HG03066 (cell line): ENCODE measurements at regions not wholly inside any gene's neighbourhood (a gene's known extent, or its start where the extent isn't known, plus 50 kb on each side); places are given as distances from the start of the nearest gene placed in this dataset.

ENCODE experiments used
- ATAC-seq: cut with Tn5 transposase; IDR thresholded peaks from one replicate; pipeline ENCODE4 v1.9.1; 2021; ENCODE audit warnings: low read depth; ENCODE audit not compliant: unreplicated experiment

GRCh38 chr6:15996030-15996429 is 132.9 kb upstream of the MYLIP start:
- no peak for ATAC-seq

DNA sequence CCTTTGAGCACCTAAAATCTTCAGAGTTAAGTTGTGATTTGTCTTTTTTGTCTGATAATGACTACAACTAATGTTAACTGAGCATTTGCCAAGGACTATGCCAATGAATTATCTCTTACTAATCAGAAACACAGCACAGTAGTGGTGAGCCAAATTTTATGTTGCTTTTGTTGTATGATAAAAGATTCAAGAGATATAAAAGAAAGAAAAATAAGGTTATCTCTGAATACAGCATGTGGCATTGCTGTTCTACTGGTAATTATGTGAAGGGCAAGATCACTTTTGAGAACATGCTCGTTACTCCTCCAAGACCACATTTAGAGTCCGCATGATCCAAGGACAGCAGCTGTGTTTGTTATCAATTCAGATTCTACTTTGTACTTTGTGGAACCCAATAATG is 133.4 kb upstream of the MYLIP start:
- ATAC-seq, result no peak

DNA sequence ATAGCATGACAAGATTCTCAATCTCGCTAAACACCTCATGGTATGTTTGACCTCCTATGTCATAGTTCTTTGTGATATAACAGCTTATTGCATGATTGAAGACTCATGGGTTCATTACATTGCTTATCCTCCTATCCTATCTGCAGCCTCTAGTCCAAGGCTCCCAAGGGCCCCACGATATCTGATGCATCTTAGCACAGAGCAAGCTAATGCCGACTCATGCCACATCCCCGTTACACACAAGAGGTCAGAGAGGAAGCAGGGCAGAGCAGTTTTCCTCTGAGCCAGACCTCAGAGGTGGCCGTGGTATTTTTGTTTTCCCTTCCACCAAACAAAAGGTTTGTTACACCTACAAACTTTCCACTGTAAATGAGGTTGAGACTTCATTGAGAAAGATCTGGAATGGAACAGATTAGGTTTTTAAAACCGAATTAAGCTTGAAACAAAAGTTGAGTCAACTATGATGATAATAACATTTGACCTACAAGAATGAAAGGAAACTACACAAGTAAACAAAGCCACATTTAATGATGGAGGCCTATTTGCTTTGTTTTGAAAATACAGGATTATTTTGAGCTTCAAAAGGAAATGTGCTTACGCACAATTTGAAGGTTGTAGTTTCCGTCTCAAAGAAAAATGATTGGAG is 133.9 kb upstream of the MYLIP start:
- ATAC-seq, result no peak

DNA sequence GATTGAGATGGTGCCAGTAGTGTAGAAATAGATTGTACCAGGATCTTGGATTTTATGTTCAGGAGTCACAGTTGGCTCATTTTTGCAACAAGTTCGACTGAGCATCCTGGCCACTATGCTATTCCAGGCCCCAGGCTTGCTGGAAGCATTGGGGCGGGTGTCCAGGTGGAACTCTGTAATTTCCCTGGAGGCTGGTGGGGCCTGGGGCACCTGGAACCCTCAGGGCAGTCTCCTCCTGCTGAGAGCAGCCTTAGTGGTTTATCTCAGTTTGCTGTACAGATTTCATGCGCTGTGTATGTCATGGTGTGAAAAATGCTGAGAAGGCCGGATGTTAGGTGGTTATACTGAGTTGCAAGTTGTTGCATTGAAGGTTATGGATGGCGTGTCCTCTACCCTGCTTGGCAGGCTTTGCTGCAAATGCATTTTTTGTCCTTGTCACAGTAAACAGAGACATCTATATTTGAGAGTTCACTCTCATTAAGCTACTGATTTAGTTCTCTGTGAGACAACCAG is 135.1 kb upstream of the MYLIP start:
- ATAC-seq, result no peak

GRCh38 chr6:15990179-15990578 is 138.7 kb upstream of the MYLIP start:
- no peak for ATAC-seq

GRCh38 chr6:15989397-15989796 is 139.5 kb upstream of the MYLIP start:
- no peak for ATAC-seq

GRCh38 chr6:15987569-15987968 is 141.3 kb upstream of the MYLIP start:
- ATAC-seq, result no peak

DNA sequence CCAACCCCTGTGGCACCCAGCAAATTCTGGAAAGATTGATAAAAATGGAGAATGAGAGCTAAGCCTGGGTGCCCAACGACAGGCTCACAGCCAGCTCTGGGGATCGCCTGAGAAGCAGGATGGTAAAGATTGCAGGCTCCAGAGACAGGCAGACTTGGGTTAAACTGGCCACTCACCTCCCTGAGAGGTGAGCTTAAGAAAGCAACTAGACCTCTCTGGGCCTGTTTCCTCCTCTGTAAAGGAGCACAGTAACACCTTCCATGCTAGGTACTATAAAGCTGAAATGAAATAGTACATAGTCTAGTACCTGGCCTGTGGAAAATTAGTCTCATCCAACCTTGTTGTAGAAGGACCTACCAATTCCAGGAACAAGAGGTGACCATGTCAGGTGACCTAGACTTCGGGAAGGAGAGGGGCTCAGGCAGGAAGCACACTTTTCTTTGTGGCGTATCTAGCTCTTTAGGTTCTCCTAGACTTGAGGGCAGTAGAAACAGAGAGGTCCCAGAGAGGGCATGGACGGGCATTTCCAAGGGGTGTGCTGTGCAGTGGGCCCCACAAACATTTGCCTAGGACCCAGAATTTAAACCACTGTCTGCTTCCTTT is 142.8 kb upstream of the MYLIP start:
- ATAC-seq, result no peak

- no peak for ATAC-seq
Measured at GRCh38 chr6:15985379-15985959, 143.4 kb upstream of the MYLIP start.

DNA sequence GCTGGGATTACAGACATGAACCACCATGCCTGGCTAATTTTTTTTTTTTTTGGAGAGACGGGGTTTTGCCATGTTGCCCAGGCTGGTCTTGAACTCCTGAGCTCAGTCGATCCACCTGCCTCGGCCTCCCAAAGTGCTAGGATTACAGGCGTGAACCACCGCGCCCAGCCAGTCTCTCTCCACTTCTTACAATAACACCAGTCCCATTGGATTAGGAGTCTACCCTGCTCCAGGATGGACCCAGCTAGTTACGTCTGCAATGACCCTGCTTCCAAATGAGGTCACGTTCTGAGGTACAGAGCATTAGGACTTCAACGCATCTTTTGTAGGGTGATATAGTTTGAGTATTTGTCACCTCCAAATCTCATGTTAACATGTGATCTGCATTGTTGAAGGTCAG is 146.9 kb upstream of the MYLIP start:
- no peak for ATAC-seq

- no peak for ATAC-seq
Measured at GRCh38 chr6:15980801-15981200, 148.1 kb upstream of the MYLIP start.

DNA sequence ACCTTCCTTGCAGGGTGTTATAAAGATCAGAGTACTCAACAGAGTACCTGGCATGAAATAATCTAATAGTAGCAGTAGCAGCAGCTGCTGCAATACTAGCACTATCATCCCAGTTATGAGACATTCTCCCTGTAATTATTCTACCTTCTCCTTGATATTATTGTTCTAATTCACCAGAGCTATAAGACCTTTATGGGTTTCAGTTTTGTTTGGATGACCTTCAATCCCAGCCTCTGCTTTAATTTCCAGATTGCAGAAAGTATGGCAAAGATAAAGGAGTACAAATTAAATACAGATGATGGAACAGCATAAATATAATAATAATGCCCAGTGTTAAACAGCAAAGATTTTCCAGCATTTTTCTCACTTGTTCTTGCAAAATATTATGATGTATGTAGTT is 150.5 kb upstream of the MYLIP start:
- no peak for ATAC-seq

GRCh38 chr6:15977050-15977449 is 151.8 kb upstream of the MYLIP start:
- no peak for ATAC-seq

GRCh38 chr6:15974817-15975216 is 154.1 kb upstream of the MYLIP start:
- ATAC-seq, result no peak

DNA sequence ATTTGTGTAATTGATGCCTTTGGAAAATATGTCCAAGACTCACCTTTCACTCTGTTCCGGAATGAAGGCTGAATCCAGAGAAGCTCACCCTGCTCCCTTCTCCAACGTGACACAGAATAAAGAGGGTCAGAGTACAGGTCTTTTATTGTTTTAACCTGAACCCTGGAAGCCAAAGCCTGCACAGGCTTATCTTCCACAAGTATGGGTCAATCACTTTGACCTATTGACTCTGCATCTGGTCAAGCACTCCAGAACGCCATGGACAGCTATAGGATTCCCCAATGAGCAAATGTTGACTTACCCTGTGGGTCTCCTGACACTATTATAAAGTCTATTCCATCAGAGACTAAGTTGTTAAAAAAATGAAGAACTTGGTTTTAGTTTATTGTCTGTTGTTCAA is 158.4 kb upstream of the MYLIP start:
- ATAC-seq, result no peak

GRCh38 chr6:15969236-15969778 is 159.6 kb upstream of the MYLIP start:
- ATAC-seq, result no peak

DNA sequence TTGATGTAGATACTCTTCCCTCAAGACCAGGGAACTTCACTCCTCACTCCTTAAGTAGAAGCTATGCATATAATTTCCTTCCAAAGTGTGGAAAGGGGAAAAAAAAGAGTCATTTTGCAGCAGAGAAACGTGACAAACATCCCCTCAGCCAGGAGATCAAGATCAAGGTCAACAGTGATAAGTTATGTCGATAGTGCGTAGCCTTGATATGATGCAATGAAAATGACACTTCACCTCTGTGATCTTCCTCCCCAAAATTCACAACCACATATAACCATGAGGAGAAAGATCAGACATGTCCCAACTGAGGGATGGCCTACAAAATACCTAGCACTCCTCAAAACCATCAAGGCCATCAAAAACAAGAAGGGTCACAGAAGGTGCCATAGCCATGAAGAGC is 160.4 kb upstream of the MYLIP start:
- no peak for ATAC-seq

- ATAC-seq, result no peak
Measured at GRCh38 chr6:15966000-15966520, 162.8 kb upstream of the MYLIP start.

DNA sequence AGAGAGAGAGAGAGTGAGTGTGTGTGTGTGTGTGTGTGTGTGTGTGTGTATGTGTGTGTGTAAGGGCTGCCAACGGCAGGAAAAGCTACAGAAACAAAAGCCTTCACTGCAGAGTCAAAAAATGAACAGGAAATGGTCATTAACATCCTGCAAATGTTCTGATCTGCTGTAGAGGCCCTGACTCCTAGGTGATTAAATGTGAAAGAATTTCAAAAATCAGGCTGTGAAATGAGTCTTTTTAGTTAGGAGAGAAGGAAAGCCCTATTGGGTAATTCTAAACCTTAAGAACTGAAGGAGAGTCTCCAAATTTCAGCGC is 166.5 kb upstream of the MYLIP start:
- ATAC-seq, result no peak

DNA sequence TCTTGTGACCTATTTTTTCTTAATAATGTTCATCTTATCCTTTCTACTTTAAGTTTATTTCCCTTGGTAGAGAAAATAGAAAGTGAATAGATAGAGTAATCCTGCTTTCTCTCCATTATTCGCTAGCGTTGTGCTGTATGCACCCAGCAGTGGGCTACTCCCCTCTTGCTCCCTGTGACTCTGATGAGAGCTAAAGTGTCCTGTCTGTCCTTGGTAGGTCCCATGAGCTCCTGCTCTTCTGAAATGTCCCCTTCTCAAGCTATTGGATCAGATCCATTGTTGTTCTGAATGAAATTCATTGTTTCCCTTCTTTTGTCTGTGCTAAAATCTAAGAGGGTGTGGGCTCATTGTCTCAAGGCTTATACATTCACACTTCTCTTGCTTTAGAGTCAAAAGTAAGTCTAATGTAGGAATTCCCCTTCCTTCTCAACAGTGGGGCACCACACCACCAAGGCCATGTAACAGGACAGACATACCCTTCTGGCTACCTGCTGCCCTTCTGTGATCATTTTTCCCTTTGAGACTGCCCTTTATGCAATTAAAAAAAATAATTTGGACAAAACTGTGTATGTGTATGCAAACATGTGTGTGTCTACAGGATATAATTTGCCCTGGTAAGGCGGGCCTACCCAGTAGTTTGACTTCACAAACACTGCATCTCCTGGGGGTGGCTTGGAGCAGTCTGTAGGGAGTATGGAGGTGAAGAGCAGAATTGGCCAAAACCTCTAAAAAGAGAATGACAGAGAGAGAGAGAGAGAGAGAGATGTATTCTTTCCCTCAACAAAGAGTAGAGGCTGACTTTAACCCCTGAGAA is 167.0 kb upstream of the MYLIP start:
- no peak for ATAC-seq
